ENCODE measurements at regions not wholly inside any gene's neighbourhood (a gene's known extent, or its start where the extent isn't known, plus 50 kb on each side); places are given as distances from the start of the nearest gene placed in this dataset.

DNA sequence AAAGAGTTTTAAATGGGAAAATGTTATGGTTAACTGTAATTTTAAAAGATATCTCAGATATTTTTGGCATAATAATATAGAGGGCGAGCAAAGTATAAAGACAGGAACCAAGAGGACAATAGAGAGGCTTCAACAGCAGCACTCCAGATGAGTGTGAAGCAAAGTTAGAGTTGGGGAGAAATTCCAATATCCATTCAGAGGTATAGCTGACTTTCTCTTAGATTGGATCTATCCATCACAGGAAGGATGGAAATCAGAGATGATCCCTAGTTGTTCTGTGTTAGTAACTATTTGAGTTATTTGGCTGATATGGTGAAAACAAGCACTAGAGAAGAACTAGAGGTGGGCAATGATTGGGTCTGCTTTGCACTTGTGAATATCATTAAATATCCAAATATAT, 786.0 kb upstream of the KLHL1 start:
- no peak overlapping the region for H3K4me3 ChIP-seq
- H3K36me3 ChIP-seq: no peaks in the 10 kb centered on the region
- H3K27me3 ChIP-seq (replicated peaks): no peaks in the 10 kb centered on the region
- no peaks in the 10 kb centered on the region for H3K9me3 ChIP-seq (replicated peaks)
- no peak for DNase-seq (ENCODE audit: low read depth in 1 of 2, low spot score in 2 of 2)
- no peak overlapping the region for H3K27ac ChIP-seq
- no peaks in the 10 kb centered on the region for H3K4me1 ChIP-seq (replicated peaks)

DNA sequence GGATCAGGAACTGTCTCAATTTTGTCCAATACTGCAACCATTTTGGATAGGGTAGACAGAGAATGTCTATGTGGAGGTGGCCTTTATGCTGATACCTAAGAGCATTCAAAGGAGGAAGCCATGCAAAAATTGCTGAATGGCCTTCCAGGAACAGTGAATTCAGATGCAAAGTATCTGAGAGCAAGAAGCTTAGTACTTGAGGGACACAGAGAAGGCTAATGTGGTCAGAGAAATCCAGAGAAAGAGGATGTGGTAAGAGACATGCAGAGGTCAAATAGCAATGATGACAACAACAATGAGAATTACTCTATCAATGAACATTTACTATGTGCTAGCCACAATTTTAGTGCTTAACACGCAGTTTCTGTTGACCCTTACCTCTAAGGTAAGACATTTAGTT, 785.6 kb upstream of the KLHL1 start:
- Histone ChIP-seq H3K27ac (no peak overlapping the region), H3K27me3 (replicated peaks) (no peaks in the 10 kb centered on the region), H3K4me3 (no peak overlapping the region), H3K4me1 (replicated peaks) (no peaks in the 10 kb centered on the region), H3K9me3 (replicated peaks) (no peaks in the 10 kb centered on the region), H3K36me3 (no peaks in the 10 kb centered on the region)
- DNase-seq (ENCODE audit: low read depth in 1 of 2, low spot score in 2 of 2): no peak

DNA sequence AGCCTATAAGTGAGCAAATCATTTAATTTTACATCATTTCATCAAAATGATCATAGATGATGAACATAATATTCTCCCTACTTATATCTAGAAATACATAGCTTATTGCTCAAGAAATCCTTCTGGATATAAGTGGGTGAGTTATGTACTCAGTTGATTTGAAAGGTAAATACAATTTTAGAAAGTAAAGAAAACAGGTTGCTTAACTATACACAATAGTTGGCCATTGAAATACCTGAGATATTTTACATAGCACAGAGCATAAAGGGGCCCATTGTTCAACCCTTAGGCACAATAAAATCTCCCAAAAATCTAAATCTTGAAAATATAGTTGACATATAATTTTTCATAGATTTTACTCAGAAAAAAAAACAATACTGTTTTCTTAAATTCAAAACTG, 782.0 kb upstream of the KLHL1 start:
- H3K27me3 ChIP-seq (replicated peaks): no peaks in the 10 kb centered on the region
- H3K9me3 ChIP-seq (replicated peaks): no peaks in the 10 kb centered on the region
- DNase-seq (ENCODE audit: low read depth in 1 of 2, low spot score in 2 of 2): no peak
- H3K27ac ChIP-seq: no peak overlapping the region
- H3K4me1 ChIP-seq (replicated peaks): no peaks in the 10 kb centered on the region
- H3K36me3 ChIP-seq: no peaks in the 10 kb centered on the region
- no peak overlapping the region for H3K4me3 ChIP-seq

DNA sequence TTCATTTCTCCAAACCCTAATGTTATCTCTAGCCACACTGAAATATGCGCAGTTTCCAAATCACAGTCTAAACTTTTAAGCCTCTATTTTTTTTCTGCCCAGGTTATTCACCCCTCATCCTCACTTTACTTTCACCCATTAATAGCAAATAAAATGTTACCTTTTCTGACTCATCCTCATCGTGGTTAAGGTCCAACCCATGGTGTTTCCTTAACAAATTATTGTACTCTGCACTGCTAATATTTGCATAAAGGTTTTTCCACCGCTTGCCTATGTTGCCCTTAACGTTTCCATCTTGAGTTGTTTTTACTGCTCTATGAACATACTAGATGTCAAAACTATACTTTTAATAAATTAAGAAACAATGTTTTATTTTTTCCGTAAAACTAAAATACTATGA, 780.9 kb upstream of the KLHL1 start:
- H3K4me1 ChIP-seq (replicated peaks): no peaks in the 10 kb centered on the region
- no peak overlapping the region for H3K27ac ChIP-seq
- no peaks in the 10 kb centered on the region for H3K9me3 ChIP-seq (replicated peaks)
- no peak overlapping the region for H3K4me3 ChIP-seq
- H3K27me3 ChIP-seq (replicated peaks): no peaks in the 10 kb centered on the region
- DNase-seq (ENCODE audit: low read depth in 1 of 2, low spot score in 2 of 2): no peak
- no peaks in the 10 kb centered on the region for H3K36me3 ChIP-seq

DNA sequence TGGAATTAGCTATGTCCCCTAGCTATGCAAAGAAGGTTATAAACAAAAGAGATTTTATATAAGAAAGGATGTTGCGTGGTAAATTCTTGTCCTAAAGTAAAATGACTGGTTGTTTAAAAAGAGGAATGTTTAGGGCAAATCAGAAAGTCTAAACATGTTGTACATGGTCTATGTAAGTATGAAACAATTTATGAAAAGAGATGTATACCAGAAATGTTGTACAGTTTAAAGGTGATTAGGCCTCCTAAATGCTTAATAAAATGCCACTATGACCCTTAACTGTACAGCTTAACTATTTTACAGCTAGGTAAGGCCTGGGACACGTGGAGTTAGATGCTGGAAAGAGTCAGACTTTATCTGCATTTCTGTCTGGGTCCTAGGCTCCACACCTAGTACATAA, 775.9 kb upstream of the KLHL1 start:
- no peak for DNase-seq (ENCODE audit: low read depth in 1 of 2, low spot score in 2 of 2)
- H3K4me1 ChIP-seq (replicated peaks): no peaks in the 10 kb centered on the region
- no peaks in the 10 kb centered on the region for H3K9me3 ChIP-seq (replicated peaks)
- H3K27ac ChIP-seq: no peak overlapping the region
- no peak overlapping the region for H3K4me3 ChIP-seq
- H3K27me3 ChIP-seq (replicated peaks): no peaks in the 10 kb centered on the region
- H3K36me3 ChIP-seq: no peaks in the 10 kb centered on the region

DNA sequence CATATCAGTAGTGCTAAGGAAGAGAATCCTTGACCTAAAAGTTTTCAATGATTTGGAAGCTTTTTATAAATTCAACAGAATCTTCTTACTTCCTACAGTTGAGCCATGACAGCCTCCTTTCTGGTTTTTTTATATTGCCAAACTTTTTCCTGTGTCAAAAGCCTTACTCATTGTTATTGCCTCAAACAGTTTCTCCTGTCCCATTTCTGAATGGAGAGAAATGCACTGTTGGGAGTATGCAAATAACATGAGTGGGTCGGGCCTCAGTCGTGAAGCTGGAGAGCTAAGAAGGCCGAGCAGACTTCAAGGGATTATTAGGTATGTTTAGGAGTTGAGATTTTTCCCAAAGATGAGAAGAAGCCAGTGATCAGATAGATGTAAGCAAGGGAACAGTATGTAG, 766.4 kb upstream of the KLHL1 start:
- H3K36me3 ChIP-seq: no peaks in the 10 kb centered on the region
- no peaks in the 10 kb centered on the region for H3K27me3 ChIP-seq (replicated peaks)
- DNase-seq (ENCODE audit: low read depth in 1 of 2, low spot score in 2 of 2): no peak
- H3K4me3 ChIP-seq: no peak overlapping the region
- H3K27ac ChIP-seq: no peak overlapping the region
- no peaks in the 10 kb centered on the region for H3K4me1 ChIP-seq (replicated peaks)
- no peaks in the 10 kb centered on the region for H3K9me3 ChIP-seq (replicated peaks)

DNA sequence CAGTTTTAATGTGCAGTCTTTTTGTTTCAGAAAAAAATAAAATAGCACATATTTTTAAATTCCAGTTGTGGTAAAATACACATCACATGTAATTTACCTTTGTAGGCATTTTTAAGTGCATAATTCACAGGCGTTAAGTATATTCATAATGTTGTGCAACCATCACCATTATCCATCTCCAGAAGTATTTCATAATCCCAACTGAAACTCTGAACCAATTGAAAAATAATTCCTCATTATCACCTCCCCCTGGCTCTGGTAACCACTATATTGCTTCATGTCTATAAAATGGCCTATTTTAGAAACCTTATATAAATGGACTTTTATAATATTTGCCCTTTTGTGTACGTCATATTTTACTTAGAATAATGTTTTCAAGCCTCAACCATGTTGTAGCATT, 756.5 kb upstream of the KLHL1 start:
- Histone ChIP-seq H3K4me3 (no peak overlapping the region), H3K27me3 (replicated peaks) (no peaks in the 10 kb centered on the region), H3K27ac (no peak overlapping the region), H3K4me1 (replicated peaks) (no peaks in the 10 kb centered on the region), H3K9me3 (replicated peaks) (no peaks in the 10 kb centered on the region), H3K36me3 (no peaks in the 10 kb centered on the region)
- no peak for DNase-seq (ENCODE audit: low read depth in 1 of 2, low spot score in 2 of 2)

DNA sequence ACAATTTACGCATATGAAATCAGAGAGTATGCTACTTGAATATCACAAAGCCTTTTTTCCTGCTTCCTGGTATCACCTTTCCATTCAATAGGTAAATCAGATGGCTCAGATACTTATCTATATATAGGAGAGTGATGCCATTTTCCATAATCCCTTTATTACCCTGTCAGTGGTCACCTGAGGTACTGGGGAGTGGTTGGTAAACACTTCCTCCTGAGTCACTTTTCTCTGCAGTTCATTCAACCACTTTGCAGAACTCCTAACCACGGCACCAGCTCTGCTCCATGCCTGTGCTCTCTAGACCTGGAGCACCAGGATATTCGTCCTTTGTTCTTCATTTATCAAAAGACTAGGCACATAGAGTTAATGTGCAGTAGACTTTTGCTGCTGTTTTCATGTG, 748.5 kb upstream of the KLHL1 start:
- H3K4me3 ChIP-seq: no peak overlapping the region
- no peak overlapping the region for H3K27ac ChIP-seq
- H3K36me3 ChIP-seq: no peaks in the 10 kb centered on the region
- no peaks in the 10 kb centered on the region for H3K9me3 ChIP-seq (replicated peaks)
- no peak for DNase-seq (ENCODE audit: low read depth in 1 of 2, low spot score in 2 of 2)
- H3K27me3 ChIP-seq (replicated peaks): no peaks in the 10 kb centered on the region
- no peaks in the 10 kb centered on the region for H3K4me1 ChIP-seq (replicated peaks)

DNA sequence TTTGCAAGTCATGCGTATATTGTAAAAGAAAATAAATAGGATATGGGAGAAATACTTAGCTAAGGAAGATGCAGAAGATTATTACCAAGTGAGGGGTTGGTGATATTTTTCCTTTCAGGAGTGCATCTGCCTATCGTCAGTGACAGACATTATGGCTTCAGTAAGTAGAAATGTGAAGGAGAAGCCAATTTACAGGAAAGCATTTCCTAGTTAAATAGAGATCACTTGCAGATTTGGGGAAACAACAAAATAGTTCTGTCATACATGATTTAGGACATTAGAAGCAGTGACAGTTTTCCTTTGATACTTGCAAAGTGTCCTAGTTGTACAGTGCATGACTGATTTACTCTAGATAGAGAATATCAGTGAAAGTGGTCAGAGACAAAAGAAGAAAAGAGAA, 747.8 kb upstream of the KLHL1 start:
- H3K36me3 ChIP-seq: no peaks in the 10 kb centered on the region
- H3K27ac ChIP-seq: no peak overlapping the region
- no peaks in the 10 kb centered on the region for H3K4me1 ChIP-seq (replicated peaks)
- DNase-seq (ENCODE audit: low read depth in 1 of 2, low spot score in 2 of 2): no peak
- H3K4me3 ChIP-seq: no peak overlapping the region
- no peaks in the 10 kb centered on the region for H3K27me3 ChIP-seq (replicated peaks)
- no peaks in the 10 kb centered on the region for H3K9me3 ChIP-seq (replicated peaks)

DNA sequence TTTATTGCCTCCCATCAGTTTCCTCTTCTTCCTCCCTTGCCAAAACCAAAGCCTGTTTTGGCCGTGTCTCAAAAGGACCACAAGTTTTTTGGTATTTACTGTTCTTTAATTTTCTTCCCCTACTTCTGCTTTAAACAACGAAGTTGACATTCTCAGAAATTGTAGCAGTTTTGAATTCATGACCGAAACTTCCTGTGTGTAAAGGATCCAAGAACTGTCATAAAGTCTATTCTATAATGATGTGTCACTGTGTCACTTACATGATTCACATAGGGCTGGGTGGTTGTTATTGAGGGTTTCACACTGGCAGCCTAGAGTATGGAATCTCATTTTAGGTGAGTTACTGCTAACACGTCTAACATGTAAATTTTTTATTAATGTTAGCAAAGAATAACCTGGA, 741.0 kb upstream of the KLHL1 start:
- Histone ChIP-seq H3K9me3 (replicated peaks) (no peaks in the 10 kb centered on the region), H3K4me3 (no peak overlapping the region), H3K27me3 (replicated peaks) (no peaks in the 10 kb centered on the region), H3K36me3 (no peaks in the 10 kb centered on the region), H3K27ac (no peak overlapping the region), H3K4me1 (replicated peaks) (no peaks in the 10 kb centered on the region)
- DNase-seq (ENCODE audit: low read depth in 1 of 2, low spot score in 2 of 2): no peak

DNA sequence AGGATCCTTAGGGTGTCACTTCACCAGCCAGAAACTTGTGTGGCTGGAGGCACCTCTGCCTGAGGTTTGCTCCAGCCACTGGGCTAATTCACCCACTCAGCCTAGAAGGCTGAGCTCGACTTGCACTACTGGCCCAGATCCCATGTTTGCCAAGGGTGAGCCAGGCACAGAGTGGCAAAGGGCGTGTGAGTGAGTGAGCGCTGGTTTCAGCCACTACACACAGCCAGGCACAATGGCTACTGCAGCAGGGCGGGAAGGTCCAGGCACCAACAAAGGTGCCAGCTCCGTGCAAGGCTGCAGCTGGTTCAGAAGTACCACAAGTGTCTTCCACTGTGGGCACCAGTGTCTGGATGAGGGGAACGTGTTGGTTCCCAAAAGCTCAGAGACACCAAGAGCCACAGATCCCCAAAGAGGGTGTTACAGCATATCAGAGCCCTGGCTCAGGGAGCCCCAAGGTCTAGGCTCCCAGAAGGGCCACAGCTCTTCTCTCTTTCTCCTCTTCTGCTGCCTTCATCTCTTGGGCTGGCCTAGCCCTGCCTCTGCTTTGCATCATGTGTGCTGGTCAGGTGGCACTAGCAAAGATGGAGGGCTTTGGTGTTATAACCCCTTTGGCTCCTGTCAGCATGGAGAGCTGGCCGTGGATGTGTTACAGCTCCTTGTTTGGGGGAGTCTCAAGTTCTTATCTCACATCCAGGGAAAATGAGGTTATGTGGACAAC, 736.3 kb upstream of the KLHL1 start:
- no peaks in the 10 kb centered on the region for H3K9me3 ChIP-seq (replicated peaks)
- no peak for DNase-seq (ENCODE audit: low read depth in 1 of 2, low spot score in 2 of 2)
- no peaks in the 10 kb centered on the region for H3K27me3 ChIP-seq (replicated peaks)
- H3K27ac ChIP-seq: no peak overlapping the region
- no peak overlapping the region for H3K4me3 ChIP-seq
- H3K36me3 ChIP-seq: no peaks in the 10 kb centered on the region
- no peaks in the 10 kb centered on the region for H3K4me1 ChIP-seq (replicated peaks)

DNA sequence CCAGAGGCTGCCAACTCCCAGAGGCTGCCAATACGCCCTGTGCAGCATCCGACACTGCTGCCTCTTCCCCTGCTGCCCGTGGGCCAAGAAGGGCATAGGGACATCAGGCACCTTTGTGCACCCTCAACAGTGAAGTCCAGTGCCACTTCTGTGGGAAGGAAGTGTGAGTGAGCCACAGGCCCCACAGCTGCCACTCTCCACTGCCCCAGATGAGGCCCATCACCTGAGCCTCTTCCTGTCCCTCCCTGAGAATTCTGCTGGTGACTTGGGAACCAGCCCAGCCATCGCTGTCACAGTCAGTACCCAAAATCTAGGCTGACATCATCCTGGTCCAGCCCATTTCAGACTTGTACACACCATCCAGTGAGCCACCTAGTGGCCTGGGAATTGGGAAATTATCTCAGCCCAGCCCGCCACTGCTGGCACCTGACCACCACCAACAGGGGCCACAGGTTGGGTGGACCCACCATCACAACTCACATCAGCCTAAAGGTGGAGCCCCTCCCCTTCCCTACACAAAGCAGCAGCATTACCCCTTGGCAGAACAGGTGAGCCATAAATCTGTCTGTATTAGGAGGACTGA, 733.9 kb upstream of the KLHL1 start:
- no peak for DNase-seq (ENCODE audit: low read depth in 1 of 2, low spot score in 2 of 2)
- H3K27ac ChIP-seq: no peak overlapping the region
- no peaks in the 10 kb centered on the region for H3K27me3 ChIP-seq (replicated peaks)
- no peak overlapping the region for H3K4me3 ChIP-seq
- no peaks in the 10 kb centered on the region for H3K9me3 ChIP-seq (replicated peaks)
- no peaks in the 10 kb centered on the region for H3K4me1 ChIP-seq (replicated peaks)
- H3K36me3 ChIP-seq: no peaks in the 10 kb centered on the region

DNA sequence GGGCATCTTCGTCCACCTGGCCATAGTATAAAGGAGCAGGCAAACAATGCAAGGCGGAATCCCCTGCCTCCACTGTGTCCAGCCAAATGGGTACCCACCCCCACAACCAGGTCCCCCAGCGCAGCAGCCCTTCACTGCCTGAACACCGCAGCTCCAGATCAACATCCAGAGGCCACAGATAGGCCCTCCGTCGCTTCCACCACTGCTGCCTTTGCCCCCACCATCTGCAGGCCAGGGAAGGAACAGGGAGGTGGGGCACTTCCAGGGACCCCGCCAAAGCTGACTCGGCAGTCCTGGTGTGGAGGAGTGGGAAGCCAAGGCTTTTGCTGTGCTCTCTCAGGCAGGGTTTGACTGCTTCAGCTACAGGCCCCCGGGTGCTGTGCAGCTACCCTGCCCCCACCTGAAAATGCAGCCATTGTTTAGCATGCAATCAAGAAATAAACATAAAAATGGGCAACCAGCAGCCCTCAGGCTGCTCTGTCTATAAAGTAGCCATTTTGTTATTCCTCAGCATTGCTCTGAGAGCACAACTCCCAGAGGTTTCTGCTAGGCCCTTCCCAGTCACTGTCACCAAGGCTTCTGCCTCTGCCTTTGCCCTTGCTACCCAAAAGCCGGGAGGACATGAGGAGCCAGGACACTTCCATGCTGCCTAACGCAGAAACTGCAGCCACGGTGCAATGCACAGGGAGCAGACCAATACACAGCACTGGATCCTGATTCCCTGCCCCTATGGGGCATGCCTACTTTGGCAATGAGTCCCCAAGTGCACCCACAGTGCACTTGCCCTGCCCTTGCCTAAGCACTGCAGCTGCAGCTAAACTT, 733.2 kb upstream of the KLHL1 start:
- Histone ChIP-seq H3K36me3 (no peaks in the 10 kb centered on the region), H3K27ac (no peak overlapping the region), H3K4me1 (replicated peaks) (no peaks in the 10 kb centered on the region), H3K9me3 (replicated peaks) (no peaks in the 10 kb centered on the region), H3K27me3 (replicated peaks) (no peaks in the 10 kb centered on the region), H3K4me3 (no peak overlapping the region)
- DNase-seq (ENCODE audit: low read depth in 1 of 2, low spot score in 2 of 2): no peak

DNA sequence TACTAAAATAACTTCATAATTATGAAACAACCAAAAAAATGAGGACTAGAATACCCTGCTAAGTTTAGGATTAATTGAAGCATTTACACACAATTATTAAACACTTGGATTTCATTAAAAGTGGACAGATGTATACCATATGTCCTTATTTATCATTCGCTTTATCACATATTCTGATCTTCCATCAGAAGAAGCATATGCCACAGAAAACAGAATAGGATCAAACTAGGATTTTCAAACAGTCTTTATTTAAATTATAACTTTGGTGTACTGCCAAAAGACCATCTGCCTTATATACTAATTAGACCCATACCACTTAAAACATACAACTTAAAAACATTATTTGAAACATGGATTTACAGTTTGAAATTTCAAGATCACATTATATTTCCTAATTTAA, 727.1 kb upstream of the KLHL1 start:
- Histone ChIP-seq H3K4me3 (no peak overlapping the region), H3K4me1 (replicated peaks) (no peaks in the 10 kb centered on the region), H3K9me3 (replicated peaks) (no peaks in the 10 kb centered on the region), H3K36me3 (no peaks in the 10 kb centered on the region), H3K27ac (no peak overlapping the region), H3K27me3 (replicated peaks) (no peaks in the 10 kb centered on the region)
- DNase-seq (ENCODE audit: low read depth in 1 of 2, low spot score in 2 of 2): no peak
